ENCODE measurements at regions not wholly inside any gene's neighbourhood (a gene's known extent, or its start where the extent isn't known, plus 50 kb on each side); places are given as distances from the start of the nearest gene placed in this dataset.

DNA sequence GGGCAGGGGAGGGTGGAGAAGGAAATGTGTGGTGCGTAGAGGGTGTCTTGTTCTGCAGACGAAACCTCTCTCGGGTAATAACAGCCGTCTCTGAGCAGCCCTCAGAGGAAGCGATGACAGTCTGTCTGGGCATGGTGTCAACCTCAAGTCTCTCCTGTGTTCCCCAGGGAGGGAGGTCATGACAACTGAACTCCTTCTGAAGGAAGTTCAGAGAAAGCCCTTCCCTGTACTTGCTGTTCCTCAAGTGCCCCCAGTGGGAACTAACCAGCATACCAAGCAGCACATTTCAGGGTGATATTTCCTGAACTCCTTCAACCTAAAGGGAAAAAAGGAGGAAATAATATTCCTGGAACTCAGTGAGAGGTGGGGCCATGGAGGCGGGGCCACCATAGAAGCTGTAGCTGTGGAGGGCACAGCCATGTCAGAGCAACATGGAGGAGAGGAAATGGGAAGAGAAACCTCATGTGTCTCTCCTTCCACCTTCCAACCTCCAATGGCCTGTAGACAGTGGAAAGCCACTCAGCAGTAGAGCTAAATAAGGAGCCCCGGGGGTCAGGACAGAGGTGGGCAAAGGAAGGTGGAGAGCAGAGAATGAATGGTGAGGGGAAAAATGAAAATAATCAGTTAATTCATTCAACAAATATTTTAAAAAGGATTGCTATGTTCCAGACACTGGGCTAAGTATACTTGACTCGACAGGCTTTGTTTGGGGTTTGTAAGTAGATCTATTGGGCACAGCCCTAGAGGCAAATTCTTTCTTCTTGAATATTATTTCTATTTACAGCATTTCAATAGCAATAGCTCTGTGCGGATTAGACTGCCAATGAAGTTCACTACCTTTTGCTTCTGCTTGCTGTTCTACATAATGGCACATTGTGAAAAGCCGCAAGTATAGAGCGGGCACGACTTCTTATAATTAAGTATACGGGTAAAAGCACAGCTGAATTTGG is 61.0 kb upstream of the AOAH start:
- WGBS (ENCODE audit: low lambda C conversion rate) = 66% methylated on average over 13 of the region's 13 CpGs
- Histone ChIP-seq H3K9me3 (ENCODE audit: low read length) (peaks cover 14% of the 10 kb centered on the region), H3K4me1 (ENCODE audit: insufficient read depth, low read length) (peaks cover 33% of the 10 kb centered on the region), H3K27me3 (ENCODE audit: control insufficient read depth in 1 of 2, insufficient read depth in 2 of 2, low read length in 2 of 2) (no peaks in the 10 kb centered on the region), H2AFZ (ENCODE audit: low read length) (no peak overlapping the region), H3K27ac (ENCODE audit: extremely low read length, insufficient read depth, low read length) (no peak overlapping the region), H3K9ac (ENCODE audit: insufficient read depth, low read depth, low read length) (no peak overlapping the region), H3K4me3 (replicated peaks in 1 of 3; ENCODE audit: insufficient read depth in 1 of 3, low read depth in 2 of 3, low read length in 3 of 3) (no peak overlapping the region), H3K79me2 (ENCODE audit: insufficient read depth, low read length) (no peaks in the 10 kb centered on the region), H3K4me2 (ENCODE audit: low read depth, low read length) (no peak overlapping the region), H4K20me1 (ENCODE audit: insufficient read depth, low read length) (no peaks in the 10 kb centered on the region), H3K36me3 (replicated peaks in 1 of 2; ENCODE audit: control insufficient read depth in 1 of 2, insufficient read depth in 2 of 2, low read length in 2 of 2) (no peaks in the 10 kb centered on the region)
- DNase-seq (ENCODE audit: low spot score) (no peak), ATAC-seq (no peak), FAIRE-seq (no peak)
- CTCF ChIA-PET (ENCODE audit: low intra/inter-chr PET ratio, low total read pairs) = no interaction called here
- in situ Hi-C loops (cut with HindIII; ENCODE audit: extremely low pct_ligation_motif_present, low pct_unique_long_range_greater_than_20kb) (no loop called here), intact Hi-C loops (cut with micrococcal nuclease; ENCODE audit: unreplicated experiment) (no loop called here)
- no TSS peak for BruUV-seq (replicated peaks)
- POLR2A ChIA-PET = no interaction called here
- TF ChIP-seq ZNF83 (CRISPR knock-in tag; IDR thresholded peaks at IDR 0.05; ENCODE audit: borderline replicate concordance) (no peak), RARA (CRISPR knock-in tag; IDR thresholded peaks at IDR 0.05) (no peak), HNF4G (IDR thresholded peaks at IDR 0.05; ENCODE audit: borderline replicate concordance, low read depth, low read length) (no peak), HNF4G (CRISPR knock-in tag; IDR thresholded peaks at IDR 0.05; ENCODE audit: borderline replicate concordance, low read depth) (no peak), MATR3 (CRISPR knock-in tag; IDR thresholded peaks at IDR 0.05) (no peak), TMF1 (CRISPR knock-in tag; IDR thresholded peaks at IDR 0.05; ENCODE audit: low read depth) (no peak), ZNF670 (CRISPR knock-in tag; IDR thresholded peaks at IDR 0.05; ENCODE audit: borderline replicate concordance) (no peak), GPN1 (CRISPR knock-in tag; IDR thresholded peaks at IDR 0.05; ENCODE audit: borderline replicate concordance) (no peak), JARID2 (CRISPR knock-in tag; IDR thresholded peaks at IDR 0.05; ENCODE audit: insufficient replicate concordance) (no peak), NCOA5 (CRISPR knock-in tag; IDR thresholded peaks at IDR 0.05) (no peak)
- TF ChIP-seq, protein P1, sequence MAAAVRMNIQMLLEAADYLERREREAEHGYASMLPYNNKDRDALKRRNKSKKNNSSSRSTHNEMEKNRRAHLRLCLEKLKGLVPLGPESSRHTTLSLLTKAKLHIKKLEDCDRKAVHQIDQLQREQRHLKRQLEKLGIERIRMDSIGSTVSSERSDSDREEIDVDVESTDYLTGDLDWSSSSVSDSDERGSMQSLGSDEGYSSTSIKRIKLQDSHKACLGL (CRISPR knock-in tag; IDR thresholded peaks at IDR 0.05) = no peak
- TF ChIP-seq, protein P2, sequence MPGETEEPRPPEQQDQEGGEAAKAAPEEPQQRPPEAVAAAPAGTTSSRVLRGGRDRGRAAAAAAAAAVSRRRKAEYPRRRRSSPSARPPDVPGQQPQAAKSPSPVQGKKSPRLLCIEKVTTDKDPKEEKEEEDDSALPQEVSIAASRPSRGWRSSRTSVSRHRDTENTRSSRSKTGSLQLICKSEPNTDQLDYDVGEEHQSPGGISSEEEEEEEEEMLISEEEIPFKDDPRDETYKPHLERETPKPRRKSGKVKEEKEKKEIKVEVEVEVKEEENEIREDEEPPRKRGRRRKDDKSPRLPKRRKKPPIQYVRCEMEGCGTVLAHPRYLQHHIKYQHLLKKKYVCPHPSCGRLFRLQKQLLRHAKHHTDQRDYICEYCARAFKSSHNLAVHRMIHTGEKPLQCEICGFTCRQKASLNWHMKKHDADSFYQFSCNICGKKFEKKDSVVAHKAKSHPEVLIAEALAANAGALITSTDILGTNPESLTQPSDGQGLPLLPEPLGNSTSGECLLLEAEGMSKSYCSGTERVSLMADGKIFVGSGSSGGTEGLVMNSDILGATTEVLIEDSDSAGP (CRISPR knock-in tag; IDR thresholded peaks at IDR 0.05; ENCODE audit: borderline replicate concordance) = no peak
- TF ChIP-seq, protein P3, sequence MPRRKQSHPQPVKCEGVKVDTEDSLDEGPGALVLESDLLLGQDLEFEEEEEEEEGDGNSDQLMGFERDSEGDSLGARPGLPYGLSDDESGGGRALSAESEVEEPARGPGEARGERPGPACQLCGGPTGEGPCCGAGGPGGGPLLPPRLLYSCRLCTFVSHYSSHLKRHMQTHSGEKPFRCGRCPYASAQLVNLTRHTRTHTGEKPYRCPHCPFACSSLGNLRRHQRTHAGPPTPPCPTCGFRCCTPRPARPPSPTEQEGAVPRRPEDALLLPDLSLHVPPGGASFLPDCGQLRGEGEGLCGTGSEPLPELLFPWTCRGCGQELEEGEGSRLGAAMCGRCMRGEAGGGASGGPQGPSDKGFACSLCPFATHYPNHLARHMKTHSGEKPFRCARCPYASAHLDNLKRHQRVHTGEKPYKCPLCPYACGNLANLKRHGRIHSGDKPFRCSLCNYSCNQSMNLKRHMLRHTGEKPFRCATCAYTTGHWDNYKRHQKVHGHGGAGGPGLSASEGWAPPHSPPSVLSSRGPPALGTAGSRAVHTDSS (CRISPR knock-in tag; conservative IDR thresholded peaks at IDR 0.05) = no peak

All from HepG2 (cell line).